ENCODE measurements at regions not wholly inside any gene's neighbourhood (a gene's known extent, or its start where the extent isn't known, plus 50 kb on each side); places are given as distances from the start of the nearest gene placed in this dataset.

DNA sequence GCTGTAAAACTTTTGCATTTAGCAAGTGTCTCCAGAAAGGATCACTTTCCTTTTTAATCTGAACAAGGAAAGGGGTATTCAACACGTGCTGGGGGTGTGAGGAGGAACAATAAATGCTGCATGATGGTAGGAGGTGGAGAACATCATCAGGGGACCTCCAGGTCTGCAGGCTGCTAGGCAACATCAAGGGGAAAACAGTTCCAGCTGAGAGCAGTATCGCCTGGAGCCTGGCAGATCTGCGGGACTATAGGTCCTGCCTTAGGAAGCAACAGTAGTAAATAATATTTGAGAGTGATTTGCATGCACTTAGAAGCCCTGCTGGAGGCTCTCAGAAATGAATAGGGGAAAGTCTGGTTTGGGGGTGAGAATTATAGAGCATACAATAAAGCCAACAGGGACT is 175.6 kb downstream of the SUCLG1 start:
- DNase-seq = no peak
- H3K4me3 ChIP-seq = no peak overlapping the region
- intact Hi-C loops (cut with DNase I) = no loop called here
- no peaks in the 10 kb centered on the region for H3K9me3 ChIP-seq
- ATAC-seq = no peak
- TF ChIP-seq, protein P1, sequence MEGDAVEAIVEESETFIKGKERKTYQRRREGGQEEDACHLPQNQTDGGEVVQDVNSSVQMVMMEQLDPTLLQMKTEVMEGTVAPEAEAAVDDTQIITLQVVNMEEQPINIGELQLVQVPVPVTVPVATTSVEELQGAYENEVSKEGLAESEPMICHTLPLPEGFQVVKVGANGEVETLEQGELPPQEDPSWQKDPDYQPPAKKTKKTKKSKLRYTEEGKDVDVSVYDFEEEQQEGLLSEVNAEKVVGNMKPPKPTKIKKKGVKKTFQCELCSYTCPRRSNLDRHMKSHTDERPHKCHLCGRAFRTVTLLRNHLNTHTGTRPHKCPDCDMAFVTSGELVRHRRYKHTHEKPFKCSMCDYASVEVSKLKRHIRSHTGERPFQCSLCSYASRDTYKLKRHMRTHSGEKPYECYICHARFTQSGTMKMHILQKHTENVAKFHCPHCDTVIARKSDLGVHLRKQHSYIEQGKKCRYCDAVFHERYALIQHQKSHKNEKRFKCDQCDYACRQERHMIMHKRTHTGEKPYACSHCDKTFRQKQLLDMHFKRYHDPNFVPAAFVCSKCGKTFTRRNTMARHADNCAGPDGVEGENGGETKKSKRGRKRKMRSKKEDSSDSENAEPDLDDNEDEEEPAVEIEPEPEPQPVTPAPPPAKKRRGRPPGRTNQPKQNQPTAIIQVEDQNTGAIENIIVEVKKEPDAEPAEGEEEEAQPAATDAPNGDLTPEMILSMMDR (IDR thresholded peaks at IDR 0.05) = no peak
- TF ChIP-seq POLR2A (IDR thresholded peaks at IDR 0.05) = no peak
- WGBS, 4 donors = 37 to 42% (median 40%) methylated on average over 3 of the region's 3 CpGs
- H3K27me3 ChIP-seq = peaks cover 0 to 2% (median 0%) of the 10 kb centered on the region in 9 donors
- peaks cover 0 to 5% (median 0%) of the 10 kb centered on the region in 12 donors for H3K4me1 ChIP-seq
- no peaks in the 10 kb centered on the region for H3K36me3 ChIP-seq
- H3K27ac ChIP-seq = no peak overlapping the region

DNA sequence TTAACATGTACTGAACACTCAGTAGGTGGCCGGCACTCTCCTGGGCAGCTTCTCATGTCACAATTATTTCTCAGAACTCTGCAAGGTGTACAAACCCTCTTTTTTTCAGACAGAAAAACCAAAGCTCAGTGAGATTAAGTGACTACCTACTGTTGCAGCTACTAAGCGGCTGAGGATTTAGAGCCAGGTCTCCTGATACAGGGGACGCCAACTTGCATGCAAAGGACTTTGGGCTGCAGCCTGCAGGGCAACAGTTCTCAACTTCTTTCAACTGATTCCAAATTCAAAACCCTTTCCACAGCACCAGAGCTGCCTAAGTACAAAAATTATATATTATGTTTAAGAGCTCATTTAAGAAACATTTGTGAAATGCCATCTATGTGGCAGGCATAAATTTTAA is 177.6 kb downstream of the SUCLG1 start:
- DNase-seq (no peak), ATAC-seq (no peak)
- intact Hi-C loops (cut with DNase I) = no loop called here
- H3K9me3 ChIP-seq = no peaks in the 10 kb centered on the region
- no peaks in the 10 kb centered on the region for H3K36me3 ChIP-seq
- TF ChIP-seq POLR2A (IDR thresholded peaks at IDR 0.05) = no peak
- TF ChIP-seq, protein P1 (IDR thresholded peaks at IDR 0.05) = no peak
- H3K4me1 ChIP-seq = peaks cover 0 to 5% (median 0%) of the 10 kb centered on the region in 12 donors
- H3K27me3 ChIP-seq = peaks cover 0 to 2% (median 0%) of the 10 kb centered on the region in 9 donors
- no peak overlapping the region for H3K4me3 ChIP-seq
- no peak overlapping the region for H3K27ac ChIP-seq
- WGBS, 4 donors = 68 to 81% (median 70%) methylated on average over 3 of the region's 3 CpGs

DNA sequence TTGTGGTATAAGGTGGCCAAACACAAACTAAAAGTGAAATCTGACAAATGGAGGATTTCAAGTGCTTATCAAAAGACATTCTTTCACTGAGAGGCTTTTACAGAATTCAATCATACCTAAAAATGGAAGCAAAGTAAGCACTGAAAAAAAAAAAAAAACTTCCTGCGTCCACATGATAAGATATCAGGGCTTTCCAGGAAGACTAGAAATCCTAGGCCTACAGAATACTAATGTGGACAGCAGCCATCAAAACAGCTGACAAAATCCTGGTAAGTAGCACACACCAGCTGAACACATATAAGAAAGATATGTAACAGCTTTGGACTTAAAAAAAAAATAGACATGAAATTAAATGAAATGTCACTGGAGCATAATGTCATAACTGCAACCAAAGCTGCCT is 178.2 kb downstream of the SUCLG1 start:
- DNase-seq (no peak), ATAC-seq (peak in 1 of 4 donors; percentile 30)
- TF ChIP-seq, protein P1 (IDR thresholded peaks at IDR 0.05) = no peak
- TF ChIP-seq POLR2A (IDR thresholded peaks at IDR 0.05) = no peak
- Histone ChIP-seq H3K36me3 (no peaks in the 10 kb centered on the region), H3K4me3 (no peak overlapping the region), H3K9me3 (no peaks in the 10 kb centered on the region), H3K4me1 (peaks cover 0 to 5% (median 0%) of the 10 kb centered on the region in 12 donors), H3K27me3 (peaks cover 0 to 2% (median 0%) of the 10 kb centered on the region in 9 donors), H3K27ac (no peak overlapping the region)
- WGBS, 4 donors = 12 to 19% (median 15%) methylated on average over 1 of the region's 1 CpG
- intact Hi-C loops (cut with DNase I) = no loop called here

DNA sequence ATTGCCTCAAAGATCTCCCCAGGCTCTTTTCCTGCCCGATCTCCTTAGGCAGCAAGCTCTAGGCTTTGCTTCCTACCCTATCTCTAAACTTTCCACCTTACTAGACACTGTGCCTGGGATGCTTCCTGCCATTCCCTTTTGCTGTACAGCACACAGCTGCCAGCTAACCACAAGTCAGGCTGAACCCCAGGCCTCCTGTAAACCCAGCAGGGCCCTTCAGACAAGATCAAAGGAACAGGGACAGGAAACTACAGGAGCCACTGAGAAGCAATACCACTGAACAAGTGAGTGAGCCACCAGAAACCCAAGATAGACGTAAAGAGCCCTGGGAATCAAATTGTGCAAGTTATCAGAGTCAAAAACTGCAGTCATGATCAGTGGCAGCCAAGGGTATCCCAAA is 180.7 kb downstream of the SUCLG1 start:
- 58 to 79% (median 66%) methylated on average over 2 of the region's 2 CpGs for WGBS, 4 donors
- DNase-seq = no peak
- Histone ChIP-seq H3K4me3 (no peak overlapping the region), H3K27me3 (no peaks in the 10 kb centered on the region), H3K27ac (no peak overlapping the region), H3K4me1 (peaks cover 0 to 5% (median 0%) of the 10 kb centered on the region in 12 donors), H3K9me3 (no peaks in the 10 kb centered on the region), H3K36me3 (no peaks in the 10 kb centered on the region)
- intact Hi-C loops (cut with DNase I) = no loop called here
- ATAC-seq = no peak
- TF ChIP-seq POLR2A (IDR thresholded peaks at IDR 0.05) = no peak
- TF ChIP-seq, protein P1 (IDR thresholded peaks at IDR 0.05) = no peak

Measured in heart left ventricle (tissue), 16 donors.